ENCODE measurements at regions not wholly inside any gene's neighbourhood (a gene's known extent, or its start where the extent isn't known, plus 50 kb on each side); places are given as distances from the start of the nearest gene placed in this dataset.

GRCh38 chr7:38049679-38050078, 128.4 kb upstream of the STARD3NL start:
- POLR2A ChIA-PET = no interaction called here
- no peak for ATAC-seq
- CTCF ChIA-PET = no interaction called here

GRCh38 chr7:38051311-38051710, 126.7 kb upstream of the STARD3NL start:
- ChIA-PET POLR2A (no interaction called here), CTCF (no interaction called here)
- H3K27ac Mint-ChIP-seq = no peak overlapping the region
- no peak overlapping the region for H3K4me3 Mint-ChIP-seq
- no peaks in the 10 kb centered on the region for H3K36me3 Mint-ChIP-seq (ENCODE audit: low read depth)
- no peaks in the 10 kb centered on the region for H3K4me1 Mint-ChIP-seq (ENCODE audit: low read depth)
- H3K9me3 Mint-ChIP-seq (ENCODE audit: insufficient read depth) = no peaks in the 10 kb centered on the region
- DNase-seq (no peak), ATAC-seq (no peak)
- H3K27me3 Mint-ChIP-seq (ENCODE audit: low read depth) = peaks cover 2% of the 10 kb centered on the region

More at GRCh38 chr7:38049679-38050078, 128.4 kb upstream of the STARD3NL start:
- Mint-ChIP-seq H3K27ac (no peak overlapping the region), H3K36me3 (ENCODE audit: low read depth) (no peaks in the 10 kb centered on the region), H3K27me3 (ENCODE audit: low read depth) (peaks cover 5% of the 10 kb centered on the region), H3K4me3 (no peak overlapping the region), H3K9me3 (ENCODE audit: insufficient read depth) (no peaks in the 10 kb centered on the region), H3K4me1 (ENCODE audit: low read depth) (no peaks in the 10 kb centered on the region)
- no peak for DNase-seq

DNA sequence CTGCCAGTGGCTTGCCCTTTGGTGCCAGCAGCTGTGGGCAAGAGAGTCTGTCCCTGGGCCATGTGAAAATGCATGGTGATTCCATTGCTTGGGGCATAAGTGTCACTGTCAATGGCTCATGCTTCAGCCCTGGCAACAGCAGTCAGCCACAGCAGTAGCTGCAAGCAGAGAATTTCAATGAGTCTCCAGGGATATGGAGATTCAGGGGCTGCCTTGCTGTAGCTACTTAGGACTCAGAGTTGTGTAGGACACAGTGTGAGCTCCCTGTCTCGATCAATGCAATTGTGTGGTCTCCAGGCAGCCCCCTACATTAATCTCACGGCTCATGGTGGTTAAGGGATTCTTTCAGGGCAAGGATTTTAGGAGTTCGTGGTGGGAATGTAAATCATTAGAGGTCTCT, 126.3 kb upstream of the STARD3NL start:
- no peaks in the 10 kb centered on the region for H3K9me3 Mint-ChIP-seq (ENCODE audit: insufficient read depth)
- DNase-seq (no peak), ATAC-seq (no peak)
- CTCF ChIA-PET = no interaction called here
- no peak overlapping the region for H3K4me3 Mint-ChIP-seq
- H3K27ac Mint-ChIP-seq = no peak overlapping the region
- H3K27me3 Mint-ChIP-seq (ENCODE audit: low read depth) = no peaks in the 10 kb centered on the region
- no peaks in the 10 kb centered on the region for H3K36me3 Mint-ChIP-seq (ENCODE audit: low read depth)
- POLR2A ChIA-PET = no interaction called here
- H3K4me1 Mint-ChIP-seq (ENCODE audit: low read depth) = no peaks in the 10 kb centered on the region

- no peaks in the 10 kb centered on the region for H3K9me3 Mint-ChIP-seq (ENCODE audit: insufficient read depth)
- CTCF ChIA-PET = no interaction called here
Measured at GRCh38 chr7:38052786-38053185, 125.3 kb upstream of the STARD3NL start.

GRCh38 chr7:38054199-38054598, 123.8 kb upstream of the STARD3NL start:
- DNase-seq (no peak), ATAC-seq (no peak)
- ChIA-PET POLR2A (no interaction called here), CTCF (no interaction called here)
- no peaks in the 10 kb centered on the region for H3K9me3 Mint-ChIP-seq (ENCODE audit: insufficient read depth)
- H3K27me3 Mint-ChIP-seq (ENCODE audit: low read depth) = no peaks in the 10 kb centered on the region
- no peak overlapping the region for H3K27ac Mint-ChIP-seq
- H3K4me1 Mint-ChIP-seq (ENCODE audit: low read depth) = no peaks in the 10 kb centered on the region
- no peak overlapping the region for H3K4me3 Mint-ChIP-seq
- no peaks in the 10 kb centered on the region for H3K36me3 Mint-ChIP-seq (ENCODE audit: low read depth)

More at GRCh38 chr7:38052786-38053185, 125.3 kb upstream of the STARD3NL start:
- ATAC-seq = no peak
- no peak overlapping the region for H3K27ac Mint-ChIP-seq
- no peaks in the 10 kb centered on the region for H3K27me3 Mint-ChIP-seq (ENCODE audit: low read depth)
- no peak overlapping the region for H3K4me3 Mint-ChIP-seq
- POLR2A ChIA-PET = no interaction called here
- H3K4me1 Mint-ChIP-seq (ENCODE audit: low read depth) = no peaks in the 10 kb centered on the region
- no peaks in the 10 kb centered on the region for H3K36me3 Mint-ChIP-seq (ENCODE audit: low read depth)
- DNase-seq = no peak

DNA sequence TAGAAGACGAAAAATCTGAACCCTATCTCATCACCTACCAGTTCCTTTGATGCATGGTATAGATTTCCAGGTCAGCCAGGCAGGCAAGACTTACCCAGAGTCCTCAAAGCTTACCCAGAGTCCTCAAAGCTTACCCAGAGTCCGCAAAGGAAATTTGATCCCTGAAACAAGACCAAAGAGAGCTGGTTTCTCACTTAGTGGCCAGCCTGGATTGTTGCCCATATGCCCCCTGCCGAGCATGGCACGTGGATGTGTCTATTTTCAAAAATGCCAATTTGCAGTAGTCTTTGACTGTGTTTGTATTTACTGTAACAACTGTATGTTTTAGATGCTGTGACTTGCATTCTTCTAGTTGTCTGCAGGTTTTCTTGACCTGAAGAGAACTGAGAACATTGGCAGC, 120.2 kb upstream of the STARD3NL start:
- Mint-ChIP-seq H3K4me1 (ENCODE audit: low read depth) (no peaks in the 10 kb centered on the region), H3K36me3 (ENCODE audit: low read depth) (no peaks in the 10 kb centered on the region), H3K27ac (no peak overlapping the region), H3K27me3 (ENCODE audit: low read depth) (peaks cover 11% of the 10 kb centered on the region), H3K4me3 (no peak overlapping the region), H3K9me3 (ENCODE audit: insufficient read depth) (no peaks in the 10 kb centered on the region)
- ChIA-PET CTCF (no interaction called here), POLR2A (no interaction called here)
- DNase-seq (no peak), ATAC-seq (no peak)

DNA sequence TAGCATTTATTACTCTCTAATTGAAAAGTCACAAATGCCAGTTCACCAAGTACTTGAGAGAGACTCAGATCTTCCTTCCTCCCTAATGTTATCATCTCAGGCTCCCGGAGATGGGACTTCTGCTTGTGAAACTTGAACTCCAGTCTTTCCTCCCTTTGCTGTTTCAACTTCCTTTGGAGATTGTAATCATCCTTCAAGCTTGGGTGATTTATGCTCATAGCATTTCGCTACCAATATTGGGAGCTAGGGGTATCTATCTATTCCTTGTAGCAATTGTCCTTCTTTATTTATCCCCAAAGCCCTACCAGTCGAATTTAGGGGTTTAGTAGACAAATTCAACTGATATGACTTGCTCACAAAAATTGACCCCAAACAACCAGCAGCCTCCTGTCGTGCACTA, 117.9 kb upstream of the STARD3NL start:
- Mint-ChIP-seq H3K9me3 (ENCODE audit: insufficient read depth) (no peaks in the 10 kb centered on the region), H3K4me1 (ENCODE audit: low read depth) (no peaks in the 10 kb centered on the region)
- CTCF ChIA-PET = no interaction called here

GRCh38 chr7:38060637-38061036, 117.4 kb upstream of the STARD3NL start:
- ChIA-PET POLR2A (no interaction called here), CTCF (no interaction called here)
- no peak overlapping the region for H3K4me3 Mint-ChIP-seq
- H3K27me3 Mint-ChIP-seq (ENCODE audit: low read depth) = peaks cover 11% of the 10 kb centered on the region
- no peak for ATAC-seq
- no peak overlapping the region for H3K27ac Mint-ChIP-seq
- no peak for DNase-seq
- no peaks in the 10 kb centered on the region for H3K36me3 Mint-ChIP-seq (ENCODE audit: low read depth)
- no peaks in the 10 kb centered on the region for H3K9me3 Mint-ChIP-seq (ENCODE audit: insufficient read depth)
- no peaks in the 10 kb centered on the region for H3K4me1 Mint-ChIP-seq (ENCODE audit: low read depth)

More for the DNA sequence above, 117.9 kb upstream of the STARD3NL start:
- H3K36me3 Mint-ChIP-seq (ENCODE audit: low read depth) = no peaks in the 10 kb centered on the region
- ATAC-seq = no peak
- POLR2A ChIA-PET = no interaction called here
- H3K27ac Mint-ChIP-seq = no peak overlapping the region
- H3K27me3 Mint-ChIP-seq (ENCODE audit: low read depth) = peaks cover 11% of the 10 kb centered on the region
- no peak for DNase-seq
- H3K4me3 Mint-ChIP-seq = no peak overlapping the region

GRCh38 chr7:38066391-38066790, 111.7 kb upstream of the STARD3NL start:
- Mint-ChIP-seq H3K9me3 (ENCODE audit: insufficient read depth) (no peaks in the 10 kb centered on the region), H3K27ac (no peak overlapping the region), H3K36me3 (ENCODE audit: low read depth) (no peaks in the 10 kb centered on the region), H3K4me1 (ENCODE audit: low read depth) (no peaks in the 10 kb centered on the region), H3K4me3 (no peak overlapping the region), H3K27me3 (ENCODE audit: low read depth) (peaks cover 14% of the 10 kb centered on the region)
- DNase-seq = no peak
- ChIA-PET POLR2A (no interaction called here), CTCF (no interaction called here)
- no peak for ATAC-seq

DNA sequence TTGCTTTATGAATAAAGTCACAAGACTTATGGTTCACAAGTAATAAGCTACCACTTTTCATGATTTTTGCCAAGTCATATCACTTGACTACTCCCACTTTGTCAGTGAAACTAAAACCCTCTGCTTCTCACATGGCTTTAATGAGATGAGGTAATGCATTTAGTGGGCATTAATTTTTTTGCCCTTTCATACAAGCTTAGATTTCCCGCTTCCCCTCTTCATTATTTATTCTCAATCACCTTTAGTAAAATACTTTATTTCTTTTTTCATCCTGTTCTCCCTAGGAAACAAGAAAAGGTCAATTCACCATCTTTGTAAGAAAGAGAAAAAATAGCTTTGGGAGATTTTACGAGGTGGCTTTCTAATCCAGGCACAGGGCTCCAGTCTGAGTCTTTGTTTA, 109.6 kb upstream of the STARD3NL start:
- Mint-ChIP-seq H3K4me1 (ENCODE audit: low read depth) (no peaks in the 10 kb centered on the region), H3K36me3 (ENCODE audit: low read depth) (no peaks in the 10 kb centered on the region), H3K9me3 (ENCODE audit: insufficient read depth) (no peaks in the 10 kb centered on the region), H3K27me3 (ENCODE audit: low read depth) (peaks cover 9% of the 10 kb centered on the region), H3K4me3 (no peak overlapping the region), H3K27ac (no peak overlapping the region)
- no peak for DNase-seq
- ChIA-PET CTCF (no interaction called here), POLR2A (no interaction called here)
- no peak for ATAC-seq

DNA sequence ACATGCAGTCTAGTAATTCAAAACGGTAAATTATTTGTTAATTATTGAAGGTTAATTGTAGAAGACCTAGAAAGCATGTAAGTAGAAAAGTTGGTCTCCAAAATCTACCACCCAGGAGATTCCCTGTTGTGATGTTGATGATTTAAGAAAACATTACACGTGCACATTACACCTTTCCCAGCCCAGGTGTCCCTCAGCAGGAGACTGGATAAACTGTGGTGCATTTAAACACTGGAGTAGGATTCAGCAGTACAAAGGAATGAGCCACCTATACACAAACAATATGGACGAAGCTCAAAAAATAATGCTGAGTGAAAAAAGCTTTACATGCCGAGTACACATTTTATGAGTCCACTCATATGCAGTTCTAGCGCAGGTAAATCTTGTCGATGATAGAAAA, 109.0 kb upstream of the STARD3NL start:
- Mint-ChIP-seq H3K4me3 (no peak overlapping the region), H3K27me3 (ENCODE audit: low read depth) (peaks cover 9% of the 10 kb centered on the region), H3K4me1 (ENCODE audit: low read depth) (no peaks in the 10 kb centered on the region), H3K27ac (no peak overlapping the region), H3K36me3 (ENCODE audit: low read depth) (no peaks in the 10 kb centered on the region), H3K9me3 (ENCODE audit: insufficient read depth) (no peaks in the 10 kb centered on the region)
- no peak for DNase-seq
- no peak for ATAC-seq
- POLR2A ChIA-PET = no interaction called here
- CTCF ChIA-PET = no interaction called here

DNA sequence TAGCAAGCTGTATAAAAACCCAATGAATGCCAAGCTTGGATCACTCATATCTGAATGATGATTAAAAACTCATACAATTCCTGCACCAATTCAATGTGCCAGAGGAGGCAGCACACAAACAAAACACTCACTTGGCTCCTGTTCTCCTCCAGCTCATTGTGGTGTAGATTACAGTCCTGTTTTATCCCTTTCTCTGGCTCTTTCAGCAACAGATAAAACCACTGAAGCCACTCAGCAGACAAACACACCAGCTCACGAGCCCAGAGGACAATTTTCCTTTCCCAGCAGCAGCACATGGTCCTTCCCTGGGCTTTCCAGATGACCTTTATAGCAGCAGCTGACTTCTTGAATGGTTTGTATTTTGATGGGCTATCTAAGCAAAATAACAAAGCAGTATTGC, 107.3 kb upstream of the STARD3NL start:
- Mint-ChIP-seq H3K27me3 (ENCODE audit: low read depth) (peaks cover 19% of the 10 kb centered on the region), H3K9me3 (ENCODE audit: insufficient read depth) (no peaks in the 10 kb centered on the region), H3K27ac (no peak overlapping the region), H3K4me3 (no peak overlapping the region), H3K36me3 (ENCODE audit: low read depth) (no peaks in the 10 kb centered on the region), H3K4me1 (ENCODE audit: low read depth) (no peaks in the 10 kb centered on the region)
- ChIA-PET POLR2A (no interaction called here), CTCF (interaction anchor here (0.9 to 1.6 kb wide), 3 partner anchors 17 to 328 kb away, joined by 3 to 5 read pairs (median 4); no protein-coding TSS in a partner anchor)
- no peak for ATAC-seq
- no peak for DNase-seq

DNA sequence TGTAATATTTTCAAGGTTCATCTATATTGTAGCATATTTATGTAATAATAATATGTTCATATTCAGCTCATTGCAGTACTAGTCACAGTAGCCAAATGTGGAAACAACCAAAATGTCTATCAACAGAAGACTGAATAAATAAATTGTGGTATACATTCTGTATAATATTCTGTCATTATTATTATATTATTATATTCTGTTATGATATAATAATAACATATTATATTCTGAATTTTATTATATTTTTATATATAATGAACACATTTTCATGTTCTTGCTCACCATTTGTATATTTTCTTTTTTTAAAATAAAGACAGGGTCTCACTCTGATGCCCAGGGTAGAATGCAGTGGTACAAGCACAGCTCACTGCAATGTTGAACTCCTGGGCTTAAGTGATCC, 91.2 kb upstream of the STARD3NL start:
- no peaks in the 10 kb centered on the region for H3K9me3 Mint-ChIP-seq (ENCODE audit: insufficient read depth)
- H3K27me3 Mint-ChIP-seq (ENCODE audit: low read depth) = peaks cover 9% of the 10 kb centered on the region
- no peak for DNase-seq
- no peak for ATAC-seq
- no peak overlapping the region for H3K4me3 Mint-ChIP-seq
- H3K27ac Mint-ChIP-seq = no peak overlapping the region
- no peaks in the 10 kb centered on the region for H3K4me1 Mint-ChIP-seq (ENCODE audit: low read depth)
- H3K36me3 Mint-ChIP-seq (ENCODE audit: low read depth) = no peaks in the 10 kb centered on the region
- ChIA-PET CTCF (interaction anchor here (0.9 to 2.3 kb wide), 3 partner anchors 16 to 288 kb away, joined by 3 to 7 read pairs (median 5); no protein-coding TSS in a partner anchor), POLR2A (no interaction called here)

Measured in activated CD8-positive, alpha-beta T cell treated with anti-CD3 and anti-CD28 coated beads, Interleukin-2, amount 10 ng/mL, durations not matched to agents 7 days and 5 days (primary cell).